WTC11 (cell line): ENCODE measurements at regions not wholly inside any gene's neighbourhood (a gene's known extent, or its start where the extent isn't known, plus 50 kb on each side); places are given as distances from the start of the nearest gene placed in this dataset.

Experiments
- AFF4 ChIP-seq: sonication (generic); formaldehyde crosslinking; IDR thresholded peaks from 2 replicates; pipeline ENCODE4 v1.8.1; 2023; ENCODE audit warnings: mild to moderate bottlenecking, missing genetic modification reagents, borderline replicate concordance
- CDX4 ChIP-seq: fragments of 250-450 bp; sonication (Bioruptor Pico); IDR thresholded peaks from 2 replicates; pipeline ENCODE4 v1.9.0; 2021; ENCODE audit warnings: moderate library complexity, mild to moderate bottlenecking, inconsistent platforms, borderline replicate concordance
- CTCF ChIP-seq: fragments of 200-600 bp; IDR thresholded peaks from 2 replicates; pipeline ENCODE4 v1.8.0; 2022; ENCODE audit warnings: antibody characterized with exemption
- ELF4 ChIP-seq: sonication (generic); formaldehyde crosslinking; IDR thresholded peaks from 2 replicates; pipeline ENCODE4 v1.8.1; 2022; ENCODE audit warnings: low read depth, mild to moderate bottlenecking, moderate library complexity, missing genetic modification reagents
- HMGXB4 ChIP-seq: sonication (generic); formaldehyde crosslinking; IDR thresholded peaks from 2 replicates; pipeline ENCODE4 v1.8.1; 2023; ENCODE audit warnings: mild to moderate bottlenecking, moderate library complexity, missing genetic modification reagents
- IRF1 ChIP-seq: sonication (generic); formaldehyde crosslinking; IDR thresholded peaks from 2 replicates; pipeline ENCODE4 v1.8.0; 2023; ENCODE audit warnings: missing genetic modification reagents
- JUN ChIP-seq: sonication (generic); formaldehyde crosslinking; IDR thresholded peaks from 2 replicates; pipeline ENCODE4 v1.8.0; 2023; ENCODE audit warnings: mild to moderate bottlenecking, missing genetic modification reagents
- MLX ChIP-seq: sonication (generic); formaldehyde crosslinking; IDR thresholded peaks from 2 replicates; pipeline ENCODE4 v1.8.1; 2023; ENCODE audit warnings: mild to moderate bottlenecking, missing genetic modification reagents, moderate library complexity
- NR2C2 ChIP-seq: sonication (generic); formaldehyde crosslinking; IDR thresholded peaks from 2 replicates; pipeline ENCODE4 v1.8.0; 2022; ENCODE audit warnings: mild to moderate bottlenecking, missing genetic modification reagents
- RELA ChIP-seq: sonication (generic); formaldehyde crosslinking; IDR thresholded peaks from 2 replicates; pipeline ENCODE4 v1.8.1; 2022; ENCODE audit warnings: missing genetic modification reagents, mild to moderate bottlenecking, borderline replicate concordance
- SMAD3 ChIP-seq: sonication (generic); formaldehyde crosslinking; IDR thresholded peaks from 2 replicates; pipeline ENCODE4 v1.8.0; 2022; ENCODE audit warnings: missing genetic modification reagents, mild to moderate bottlenecking, borderline replicate concordance
- TCF7 ChIP-seq: sonication (generic); formaldehyde crosslinking; IDR thresholded peaks from 2 replicates; pipeline ENCODE4 v1.8.0; 2022; ENCODE audit warnings: mild to moderate bottlenecking, low read depth, missing genetic modification reagents, moderate library complexity
- TEAD4 ChIP-seq: sonication (generic); formaldehyde crosslinking; IDR thresholded peaks from 2 replicates; pipeline ENCODE4 v1.8.0; 2022; ENCODE audit warnings: mild to moderate bottlenecking, missing genetic modification reagents
- ZNF317 ChIP-seq: sonication (generic); formaldehyde crosslinking; IDR thresholded peaks from 2 replicates; pipeline ENCODE4 v1.8.1; 2023; ENCODE audit warnings: low read depth, mild to moderate bottlenecking, moderate library complexity, missing genetic modification reagents, borderline replicate concordance

- TF ChIP-seq TCF7 (CRISPR knock-in tag): no peak
- no peak for TF ChIP-seq CTCF
- TF ChIP-seq SMAD3 (CRISPR knock-in tag): no peak
- no peak for TF ChIP-seq NR2C2
- TF ChIP-seq IRF1 (CRISPR knock-in tag): no peak
- no peak for TF ChIP-seq CDX4 (CRISPR knock-in tag)
- TF ChIP-seq MLX: no peak
- TF ChIP-seq ZNF317: no peak
- TF ChIP-seq HMGXB4: no peak
- no peak for TF ChIP-seq AFF4
- no peak for TF ChIP-seq ELF4 (CRISPR knock-in tag)
- no peak for TF ChIP-seq JUN (CRISPR knock-in tag)
- no peak for TF ChIP-seq TEAD4
- TF ChIP-seq RELA: no peak
Measured at GRCh38 chrX:65609237-65609636, 58.2 kb upstream of the MSN start.
